ENCODE measurements at regions not wholly inside any gene's neighbourhood (a gene's known extent, or its start where the extent isn't known, plus 50 kb on each side); places are given as distances from the start of the nearest gene placed in this dataset.
"Not testable (repeated sequence)": the region's sequence is repeated elsewhere in the genome, so short reads cannot be mapped to it uniquely, and the experiment has no call there.

DNA sequence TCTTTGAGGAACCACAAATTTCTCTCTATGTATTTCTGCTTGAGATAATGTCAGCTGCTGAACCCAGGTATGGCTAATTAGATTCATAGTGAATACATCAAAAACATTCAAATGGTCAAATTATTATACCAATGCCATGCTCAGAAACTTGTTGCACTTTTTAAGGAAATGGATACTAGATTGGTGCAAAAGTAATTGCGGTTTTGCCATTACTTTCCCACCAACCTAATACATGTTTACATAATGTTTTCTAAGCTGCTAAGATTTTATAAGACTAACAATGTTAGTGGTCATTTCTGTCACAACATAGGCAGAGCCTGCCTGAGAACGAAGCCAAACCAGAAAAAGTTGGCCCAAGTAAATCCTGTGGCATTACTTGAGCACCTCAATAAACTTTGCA is 568.2 kb upstream of the LRATD1 start:
- intact Hi-C loops (cut with DNase I) = no loop called here
- DNase-seq (no peak), ATAC-seq (ENCODE audit: poor library complexity) (no peak)

DNA sequence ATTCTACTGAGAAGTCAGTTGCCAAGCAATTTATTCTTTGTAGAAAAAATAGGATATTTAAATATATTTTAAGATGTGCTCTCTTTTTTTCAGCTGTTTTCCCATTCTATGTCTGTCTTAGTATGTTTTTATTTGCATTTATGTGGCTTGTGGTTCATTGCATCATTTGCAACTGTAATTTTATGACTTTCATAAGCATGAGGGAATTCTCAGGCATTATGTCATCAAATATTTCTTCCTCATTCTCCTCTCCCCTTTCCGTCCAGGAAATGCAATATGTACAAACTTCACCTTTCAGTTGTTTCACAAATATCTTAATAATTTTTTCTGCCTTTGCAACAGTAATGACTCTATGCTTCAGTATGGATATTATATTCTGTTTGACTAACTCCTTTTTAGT is 560.2 kb upstream of the LRATD1 start:
- ATAC-seq (ENCODE audit: poor library complexity) (no peak), DNase-seq (no peak)
- intact Hi-C loops (cut with DNase I) = no loop called here

DNA sequence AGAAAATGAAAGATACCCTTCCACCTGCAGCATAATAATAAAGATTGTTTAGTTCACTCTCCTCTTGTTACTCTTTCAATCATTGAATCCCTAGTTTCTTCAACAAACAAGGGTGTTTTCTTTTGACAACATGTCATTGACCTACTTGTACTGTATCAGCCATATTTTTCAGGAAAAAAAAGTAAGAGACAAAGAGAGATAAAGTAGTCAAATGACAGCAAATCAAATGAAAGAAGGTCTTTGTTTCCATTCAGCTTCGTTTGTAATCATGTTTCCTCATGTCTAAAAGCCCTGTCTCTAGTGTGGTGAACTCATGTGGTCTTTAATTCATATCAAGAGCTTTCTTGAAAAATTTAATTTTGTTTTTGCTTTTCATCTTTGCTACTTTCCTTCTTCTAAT is 557.8 kb upstream of the LRATD1 start:
- intact Hi-C loops (cut with DNase I) = no loop called here
- no peak for DNase-seq
- ATAC-seq (ENCODE audit: poor library complexity) = no peak

DNA sequence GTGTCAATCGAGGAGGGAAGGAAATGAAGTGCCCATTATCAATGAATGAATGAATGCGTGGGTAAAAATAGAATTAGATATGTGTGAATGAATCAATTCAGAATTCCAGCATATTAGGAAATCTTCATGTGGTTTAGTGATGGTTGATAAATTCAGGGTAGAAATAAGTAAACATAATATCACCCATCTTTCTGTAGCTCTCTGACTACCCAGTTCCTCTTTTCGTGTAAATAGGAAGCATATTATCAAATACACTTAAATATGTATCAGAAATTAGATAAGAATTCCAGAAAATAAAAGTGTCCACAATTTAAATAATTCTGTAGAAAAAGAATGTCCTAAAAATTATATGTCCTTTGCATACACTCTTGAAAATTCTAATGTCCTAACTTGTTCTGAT is 552.9 kb upstream of the LRATD1 start:
- no peak for ATAC-seq (ENCODE audit: poor library complexity)
- intact Hi-C loops (cut with DNase I) = no loop called here
- DNase-seq = no peak

DNA sequence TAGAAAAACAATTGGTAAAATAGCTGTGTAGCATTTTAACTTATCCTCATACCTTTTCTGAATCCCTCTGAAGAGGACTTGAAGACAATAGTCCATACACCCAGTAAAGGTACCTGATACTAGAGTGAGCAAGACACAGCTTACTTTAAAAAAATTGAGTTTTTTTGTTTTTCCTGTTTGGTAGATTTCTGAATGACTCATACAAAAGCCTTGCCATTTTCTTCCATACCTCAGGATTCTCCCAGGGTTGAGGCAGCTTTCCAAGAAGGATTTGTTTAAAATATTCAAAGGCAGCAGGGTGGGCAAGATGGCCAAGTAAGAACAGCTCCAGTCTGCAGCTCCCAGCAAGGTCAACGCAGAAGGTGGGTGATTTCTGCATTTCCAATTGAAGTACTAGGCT is 551.0 kb upstream of the LRATD1 start:
- intact Hi-C loops (cut with DNase I) = no loop called here
- ATAC-seq (ENCODE audit: poor library complexity) (no peak), DNase-seq (no peak)

DNA sequence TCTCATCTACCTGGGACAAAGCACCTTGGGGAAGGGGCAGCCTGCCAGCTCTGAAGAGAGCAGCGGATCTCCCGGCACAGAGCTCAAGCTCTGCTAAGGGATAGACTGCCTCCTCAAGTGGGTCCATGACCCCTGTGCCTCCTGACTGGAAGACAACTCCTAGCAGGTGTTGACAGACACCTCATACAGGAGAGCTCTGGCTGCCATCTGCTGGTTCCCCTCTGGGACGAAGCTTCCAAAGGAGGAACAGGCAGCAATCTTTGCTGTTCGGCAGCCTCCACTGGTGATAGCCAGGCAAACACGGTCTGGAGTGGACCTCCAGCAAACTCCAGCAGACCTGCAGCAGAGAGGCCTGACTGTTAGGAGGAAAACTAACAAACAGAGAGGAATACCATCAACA is 549.9 kb upstream of the LRATD1 start:
- intact Hi-C loops (cut with DNase I) = no loop called here
- ATAC-seq (ENCODE audit: poor library complexity) (no peak), DNase-seq (no peak)

DNA sequence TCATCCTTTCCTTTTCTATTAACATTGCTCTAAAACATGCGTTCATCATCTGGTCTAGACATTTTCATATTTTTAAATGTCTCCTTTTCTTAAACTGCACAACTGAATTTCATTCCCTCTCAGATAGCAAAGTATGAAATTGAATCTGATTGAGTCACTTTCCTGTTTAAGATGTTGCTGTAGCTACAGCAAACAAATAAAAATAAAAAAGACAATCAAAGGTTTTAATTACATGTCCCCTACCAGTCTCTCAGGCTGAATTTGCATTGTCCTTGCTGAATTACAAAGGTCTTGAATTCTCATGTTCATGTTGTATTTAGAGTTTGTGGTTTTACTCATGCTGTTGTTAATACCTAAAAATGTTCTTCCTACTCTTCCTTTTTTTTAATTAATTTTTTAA is 537.9 kb upstream of the LRATD1 start:
- intact Hi-C loops (cut with DNase I) = no loop called here
- DNase-seq (no peak), ATAC-seq (ENCODE audit: poor library complexity) (no peak)

DNA sequence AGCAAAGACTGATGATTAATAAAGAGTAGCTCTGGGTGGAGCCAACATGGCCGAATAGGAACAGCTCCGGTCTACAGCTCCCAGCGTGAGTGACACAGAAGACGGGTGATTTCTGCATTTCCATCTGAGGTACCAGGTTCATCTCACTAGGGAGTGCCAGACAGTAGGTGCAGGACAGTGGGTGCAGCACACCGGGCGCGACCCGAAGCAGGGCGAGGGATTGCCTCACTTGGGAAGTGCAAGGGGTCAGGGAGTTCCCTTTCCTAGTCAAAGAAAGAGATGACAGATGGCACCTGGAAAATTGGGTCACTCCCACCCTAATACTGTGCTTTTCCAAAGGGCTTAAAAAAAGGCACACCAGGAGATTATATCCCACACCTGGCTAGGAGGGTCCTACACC is 533.4 kb upstream of the LRATD1 start:
- DNase-seq; ATAC-seq (ENCODE audit: poor library complexity); intact Hi-C loops (cut with DNase I): not testable (repeated sequence)

DNA sequence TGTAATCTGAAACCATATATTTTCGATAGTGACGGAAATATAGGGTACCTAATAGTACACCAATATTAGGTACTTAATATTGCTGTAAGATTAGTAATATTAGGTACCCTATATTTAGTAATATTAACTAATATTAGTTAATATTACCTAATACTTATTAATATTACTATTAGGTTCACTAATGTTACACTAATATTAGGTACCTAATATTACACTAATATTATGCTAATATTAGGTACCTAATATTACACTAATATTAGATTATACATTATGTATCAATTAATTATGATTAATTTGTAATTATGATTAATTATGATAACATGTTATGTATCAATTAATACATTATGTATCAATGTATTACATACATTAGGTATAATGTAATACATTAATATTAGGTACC is 518.2 kb upstream of the LRATD1 start:
- DNase-seq = no peak
- no peak for ATAC-seq (ENCODE audit: poor library complexity)
- intact Hi-C loops (cut with DNase I) = no loop called here

DNA sequence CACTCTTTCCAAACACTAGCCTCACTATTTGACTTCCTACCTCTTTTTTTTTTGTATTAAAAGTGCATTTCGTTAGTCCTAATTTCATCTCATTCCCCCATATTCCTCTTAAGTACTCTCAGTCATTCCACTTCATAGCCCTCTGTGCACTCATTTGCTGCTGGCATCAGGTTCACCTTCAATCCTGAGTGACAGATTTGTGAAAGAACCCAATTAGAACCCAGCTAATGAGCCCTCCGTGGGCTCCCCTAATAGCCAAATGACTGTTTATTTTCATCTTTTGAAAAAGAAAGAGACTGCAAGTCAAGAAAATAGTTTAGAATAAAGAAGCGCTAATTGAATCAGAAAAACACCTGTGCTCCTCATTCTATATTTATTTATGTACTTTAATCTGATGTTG is 512.1 kb upstream of the LRATD1 start:
- ATAC-seq (ENCODE audit: poor library complexity) (no peak), DNase-seq (no peak)
- intact Hi-C loops (cut with DNase I) = no loop called here

DNA sequence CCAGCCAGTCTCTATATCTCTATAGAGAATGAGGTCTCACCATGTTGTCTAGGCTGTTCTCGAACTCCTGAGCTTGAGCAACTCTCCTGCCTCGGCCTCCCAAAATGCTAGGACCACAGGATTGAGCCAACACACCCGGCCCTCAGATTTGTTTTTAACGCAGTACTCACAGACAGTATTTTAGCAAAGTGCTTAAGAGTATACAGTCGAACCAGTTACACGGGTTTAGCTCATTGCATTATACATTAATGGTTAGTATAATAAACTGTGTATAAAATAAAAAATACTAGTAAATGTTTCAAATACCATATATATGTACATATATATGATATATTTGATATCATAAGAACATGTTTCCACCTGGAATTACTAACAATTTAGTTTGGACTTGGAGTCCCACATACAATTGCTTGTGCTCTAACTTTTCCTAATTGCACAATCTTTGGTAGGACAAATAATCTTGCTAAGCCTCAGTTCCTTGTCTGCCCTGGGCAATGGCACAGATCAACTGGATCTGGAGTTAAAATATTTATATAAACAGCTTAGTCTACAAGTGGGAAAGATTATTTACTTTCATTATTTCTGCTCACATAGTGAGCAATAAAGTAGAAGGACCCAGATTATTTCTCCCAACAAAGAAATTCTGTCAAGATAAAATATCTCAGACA is 508.9 kb upstream of the LRATD1 start:
- intact Hi-C loops (cut with DNase I) = no loop called here
- DNase-seq = no peak

DNA sequence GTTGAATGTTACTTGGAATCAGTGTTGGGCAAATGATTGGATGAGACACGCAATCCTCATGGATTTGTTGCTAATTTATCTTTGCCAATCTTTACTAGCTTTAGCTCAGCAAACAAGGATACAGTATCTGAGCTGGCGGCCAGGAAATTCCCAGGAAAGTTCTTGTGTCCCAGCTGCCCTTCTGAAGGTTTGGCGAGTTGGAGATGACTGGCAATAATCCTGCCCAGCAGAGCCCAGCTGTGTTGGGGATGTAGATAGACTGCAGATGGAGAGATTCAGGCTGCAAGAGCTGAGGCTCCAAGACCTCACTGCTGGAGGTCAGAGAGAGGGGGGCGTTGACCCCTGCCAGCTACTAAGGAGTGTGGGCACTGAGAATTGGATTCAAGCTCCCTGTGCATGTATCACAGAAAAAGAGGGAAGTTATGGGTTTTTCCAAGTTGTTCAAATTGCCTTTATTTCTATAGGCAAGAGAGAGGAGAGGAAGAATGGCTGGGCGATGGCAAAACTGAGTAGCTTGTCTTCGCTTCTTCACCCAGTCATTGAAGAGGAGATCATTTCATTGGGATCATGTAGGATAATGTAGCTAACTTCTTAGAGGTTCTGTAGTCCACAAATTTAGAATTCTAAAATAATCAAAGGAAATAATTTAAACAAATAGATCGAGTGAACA is 506.8 kb upstream of the LRATD1 start:
- DNase-seq (no peak), ATAC-seq (ENCODE audit: poor library complexity) (no peak)
- intact Hi-C loops (cut with DNase I) = no loop called here

More for the DNA sequence above, 508.9 kb upstream of the LRATD1 start:
- ATAC-seq (ENCODE audit: poor library complexity) = no peak

DNA sequence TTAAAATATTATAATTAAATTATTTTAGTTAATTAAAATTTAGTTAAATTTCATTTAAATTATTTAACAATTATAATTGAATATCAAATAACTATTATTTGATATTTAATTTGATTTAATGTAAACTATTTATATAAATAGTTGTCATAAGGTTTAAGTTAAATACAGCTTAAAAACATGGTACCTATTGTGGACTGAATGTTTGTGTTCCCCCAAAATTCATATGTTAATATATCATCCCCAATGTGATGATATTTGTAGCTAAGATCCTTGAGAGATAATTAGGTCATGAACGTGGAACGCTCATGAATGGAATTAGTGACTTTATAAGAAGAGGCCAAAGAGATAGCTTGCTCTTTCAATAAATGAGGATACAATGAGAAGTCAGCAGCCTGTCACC is 505.7 kb upstream of the LRATD1 start:
- DNase-seq = no peak
- intact Hi-C loops (cut with DNase I) = no loop called here
- no peak for ATAC-seq (ENCODE audit: poor library complexity)

DNA sequence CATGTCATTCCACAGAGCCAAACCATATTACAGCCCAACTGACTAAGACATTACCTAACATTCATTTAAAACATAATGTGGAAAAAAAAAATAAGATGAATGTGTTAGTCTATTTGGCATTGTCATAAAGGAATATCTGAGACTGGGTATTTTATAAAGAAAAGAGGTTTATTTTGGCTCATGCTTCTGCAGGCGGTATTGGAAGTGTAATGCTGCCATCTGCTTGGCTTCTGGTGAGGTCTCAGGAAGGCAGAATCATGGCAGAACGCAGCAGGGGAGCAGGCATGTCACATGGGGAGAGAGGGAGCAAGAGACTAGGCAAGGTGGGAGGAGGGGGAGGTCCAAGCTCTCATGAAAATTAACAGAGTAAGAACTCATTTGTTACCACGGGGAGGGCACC is 504.8 kb upstream of the LRATD1 start:
- intact Hi-C loops (cut with DNase I) = no loop called here
- no peak for ATAC-seq (ENCODE audit: poor library complexity)
- DNase-seq = no peak

DNA sequence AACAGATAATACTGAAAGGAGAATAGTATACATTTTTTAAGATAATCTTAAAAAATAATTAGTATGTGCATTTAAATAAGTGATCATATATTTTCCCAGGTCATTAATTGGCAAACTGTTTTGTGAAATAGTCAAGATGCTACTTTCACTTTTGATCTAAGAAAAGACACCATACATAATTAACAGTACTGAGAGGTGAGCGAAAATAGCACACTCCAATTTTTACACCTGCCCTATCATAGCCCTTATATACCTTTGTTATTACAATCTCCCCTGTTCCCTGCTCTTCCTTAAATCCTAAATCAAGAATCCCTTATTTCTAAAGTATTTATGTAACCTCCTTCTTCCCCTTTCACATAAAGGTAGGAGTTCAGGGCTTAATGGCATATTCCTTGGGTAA is 500.1 kb upstream of the LRATD1 start:
- no peak for ATAC-seq (ENCODE audit: poor library complexity)
- no peak for DNase-seq
- intact Hi-C loops (cut with DNase I) = no loop called here

DNA sequence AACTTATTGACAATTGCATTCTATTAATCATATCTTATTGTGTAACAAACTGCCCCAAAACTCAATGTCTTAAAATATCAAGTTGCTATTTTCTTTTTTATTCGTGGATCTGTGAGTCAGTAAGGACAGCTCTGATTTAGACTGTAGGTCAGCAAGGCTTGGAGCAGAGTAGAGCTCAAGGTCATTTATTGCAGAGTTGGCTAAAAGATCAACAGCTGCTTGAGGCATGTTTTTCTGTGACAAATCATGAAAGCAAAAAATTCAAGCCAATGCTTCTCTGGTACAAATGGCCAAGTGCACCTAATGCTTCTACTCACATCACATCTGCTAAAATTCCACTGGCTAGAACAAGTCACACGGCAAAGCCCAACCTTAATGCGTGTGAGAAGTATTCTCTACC is 497.7 kb upstream of the LRATD1 start:
- DNase-seq (no peak), ATAC-seq (ENCODE audit: poor library complexity) (no peak)
- intact Hi-C loops (cut with DNase I) = no loop called here

DNA sequence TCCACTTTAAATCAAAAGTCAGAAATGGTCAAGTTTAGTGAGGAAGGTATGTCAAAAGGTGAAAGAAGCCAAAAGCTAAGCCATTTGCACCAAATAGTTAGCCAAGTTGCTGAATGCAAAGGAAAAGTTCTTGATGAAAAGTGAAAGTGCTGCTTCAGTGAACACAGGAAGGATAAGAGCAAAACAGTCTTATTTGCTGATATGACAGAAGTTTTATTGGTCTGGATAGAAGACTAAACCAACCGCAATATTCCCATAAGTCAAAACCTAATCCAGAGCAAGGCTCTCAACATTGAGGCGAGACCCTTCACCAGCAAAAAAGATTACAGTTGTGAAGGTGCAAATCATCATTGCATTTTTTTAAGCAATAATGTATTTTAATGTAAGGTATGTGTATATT is 496.5 kb upstream of the LRATD1 start:
- intact Hi-C loops (cut with DNase I) = no loop called here
- no peak for ATAC-seq (ENCODE audit: poor library complexity)
- DNase-seq = no peak

DNA sequence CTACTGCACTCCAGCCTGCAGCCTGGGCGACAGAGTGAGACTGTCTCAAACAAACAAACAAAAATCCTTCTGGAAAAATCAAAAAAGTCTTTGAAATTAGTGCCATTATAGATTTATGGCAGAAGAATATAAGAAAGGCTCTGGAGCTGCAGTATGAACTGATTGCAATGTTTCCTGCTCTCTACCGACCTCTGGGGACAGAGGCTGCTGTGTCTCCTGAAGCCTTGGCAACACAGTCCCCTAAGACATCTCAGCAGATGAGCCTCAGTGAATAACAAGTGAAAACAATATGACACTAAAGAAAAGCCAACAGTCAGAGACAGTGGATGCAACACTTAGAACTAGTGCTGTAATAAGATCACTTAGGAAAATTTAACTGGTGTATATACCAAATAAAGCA is 494.9 kb upstream of the LRATD1 start:
- no peak for DNase-seq
- intact Hi-C loops (cut with DNase I) = no loop called here
- ATAC-seq (ENCODE audit: poor library complexity) = no peak

DNA sequence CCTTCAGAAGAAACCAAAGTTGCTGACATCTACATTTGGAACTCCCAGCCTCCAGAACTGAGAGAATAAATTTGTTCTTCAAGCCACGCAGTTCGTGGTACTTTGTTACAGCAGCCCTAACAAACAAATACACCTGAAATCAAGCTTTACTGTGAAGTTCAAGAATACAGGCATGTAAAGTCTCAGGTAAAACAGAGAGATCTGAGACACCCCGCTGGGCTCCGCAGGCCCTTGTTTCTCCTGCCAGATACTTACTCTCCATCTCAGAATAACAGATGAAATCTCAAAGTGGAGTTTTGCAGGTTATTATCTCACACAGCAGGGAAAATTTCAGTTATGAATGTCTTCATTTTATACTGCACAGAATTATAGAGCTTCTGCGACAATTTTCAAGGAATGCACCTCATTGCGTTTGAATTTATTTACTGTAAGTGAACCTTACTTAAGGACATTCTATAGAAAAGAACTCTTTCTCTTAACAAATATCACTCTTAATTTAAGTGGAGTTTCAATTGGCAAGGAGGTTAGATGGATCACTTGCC is 492.4 kb upstream of the LRATD1 start:
- ATAC-seq (ENCODE audit: poor library complexity) = no peak
- intact Hi-C loops (cut with DNase I) = no loop called here
- no peak for DNase-seq

DNA sequence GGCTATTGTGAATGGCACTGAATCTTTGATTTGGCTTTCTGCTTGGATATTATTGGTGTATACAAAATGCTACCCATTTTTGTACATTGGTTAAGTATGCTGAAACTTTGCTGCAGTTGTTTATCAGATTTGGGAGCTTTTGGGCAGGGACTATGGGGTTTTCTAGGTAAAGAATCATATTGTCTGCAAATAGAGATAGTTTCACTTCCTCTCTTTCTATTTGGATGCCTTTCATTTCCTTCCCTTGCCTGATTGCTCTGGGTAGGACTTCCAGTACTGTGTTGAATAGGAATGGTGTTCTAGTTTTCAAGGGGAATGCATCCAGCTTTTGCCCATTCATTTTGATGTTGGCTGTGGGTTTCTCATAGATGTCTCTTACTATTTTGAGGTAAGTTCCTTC is 489.1 kb upstream of the LRATD1 start:
- intact Hi-C loops (cut with DNase I) = no loop called here

DNA sequence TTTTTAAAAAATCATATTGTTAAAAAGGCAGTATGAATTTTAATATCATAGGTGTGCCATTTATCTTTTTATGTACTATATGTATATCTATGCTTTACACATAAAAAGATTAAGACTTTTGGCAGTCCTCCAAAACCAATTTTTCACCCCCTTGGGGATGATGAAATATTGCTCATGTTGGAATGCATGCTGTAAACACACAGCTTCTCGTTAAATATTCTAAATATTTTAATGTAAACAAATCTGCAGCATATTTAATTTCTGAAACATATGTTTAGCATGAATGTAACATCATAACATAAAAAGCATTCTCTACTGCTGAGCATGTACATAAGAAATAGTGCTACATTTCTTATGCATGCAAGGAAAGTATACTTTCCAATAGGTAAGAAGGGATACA is 484.3 kb upstream of the LRATD1 start:
- ATAC-seq (ENCODE audit: poor library complexity) (no peak), DNase-seq (no peak)
- intact Hi-C loops (cut with DNase I) = no loop called here

More for the DNA sequence above, 489.1 kb upstream of the LRATD1 start:
- ATAC-seq (ENCODE audit: poor library complexity) = no peak
- DNase-seq = no peak
